GM18519 (cell line): ENCODE measurements at regions not wholly inside any gene's neighbourhood (a gene's known extent, or its start where the extent isn't known, plus 50 kb on each side); places are given as distances from the start of the nearest gene placed in this dataset.
"Not testable (repeated sequence)": the region's sequence is repeated elsewhere in the genome, so short reads cannot be mapped to it uniquely, and the experiment has no call there.

ENCODE experiments used
- ATAC-seq: cut with Tn5 transposase; IDR thresholded peaks from one replicate; pipeline ENCODE4 v1.9.1; 2021; ENCODE audit warnings: mild to moderate bottlenecking, moderate library complexity; ENCODE audit not compliant: unreplicated experiment, low FRiP score

DNA sequence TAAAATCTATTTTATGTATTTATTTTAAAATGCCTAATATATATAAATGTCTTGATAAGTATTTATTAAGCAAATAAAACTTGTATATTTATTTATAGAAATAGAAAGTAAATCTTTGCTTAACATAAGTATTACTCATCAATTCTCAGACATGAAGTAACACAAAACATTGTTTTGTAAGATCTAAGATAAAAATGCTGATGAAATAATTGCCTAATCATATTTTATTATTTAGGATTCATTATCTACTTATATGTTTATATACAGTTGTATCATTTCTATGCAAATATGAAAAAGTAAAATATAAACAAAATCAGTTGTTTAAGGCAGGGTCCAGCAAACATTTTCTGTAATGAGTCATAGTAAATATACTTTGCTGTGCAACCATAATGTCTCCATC lies 507.8 kb upstream of the CNTN5 start:
- no peak for ATAC-seq

DNA sequence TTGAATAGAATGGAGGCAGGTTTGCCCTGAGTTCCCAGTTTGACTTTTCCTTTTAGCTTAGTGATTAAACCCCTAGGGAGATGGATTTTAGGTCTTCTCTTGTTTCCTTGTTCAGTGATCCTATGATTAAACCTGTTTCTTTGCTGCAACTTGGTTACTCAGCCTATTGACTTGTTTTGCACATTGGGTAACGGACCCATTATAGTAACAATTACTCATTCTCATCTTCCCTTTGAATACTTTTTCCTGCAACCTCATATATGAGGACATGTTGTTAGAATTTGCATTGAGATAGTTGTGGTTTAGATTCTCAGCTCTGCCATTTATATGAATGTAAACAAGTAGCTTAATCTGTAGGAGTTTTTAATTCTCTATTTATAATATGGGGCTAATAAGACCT lies 489.2 kb upstream of the CNTN5 start:
- no peak for ATAC-seq

DNA sequence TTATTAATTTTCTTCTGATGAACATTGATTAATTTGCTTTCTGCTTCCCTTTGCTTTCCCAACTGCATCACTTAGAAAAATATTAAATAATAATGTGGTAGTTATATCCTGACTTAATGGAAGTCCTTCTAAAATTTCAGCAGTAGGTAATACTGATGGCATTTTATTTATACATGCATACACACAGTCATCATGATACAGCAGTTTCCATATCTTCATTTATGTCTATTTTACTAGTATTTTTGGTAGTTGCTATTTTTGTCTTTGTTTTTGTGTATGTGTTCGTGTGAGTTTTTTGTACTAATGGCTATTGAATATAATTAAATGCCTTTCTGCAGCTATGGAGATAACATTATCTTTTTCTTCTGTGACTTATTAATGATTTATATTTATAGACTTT lies 484.7 kb upstream of the CNTN5 start:
- ATAC-seq, result no peak

DNA sequence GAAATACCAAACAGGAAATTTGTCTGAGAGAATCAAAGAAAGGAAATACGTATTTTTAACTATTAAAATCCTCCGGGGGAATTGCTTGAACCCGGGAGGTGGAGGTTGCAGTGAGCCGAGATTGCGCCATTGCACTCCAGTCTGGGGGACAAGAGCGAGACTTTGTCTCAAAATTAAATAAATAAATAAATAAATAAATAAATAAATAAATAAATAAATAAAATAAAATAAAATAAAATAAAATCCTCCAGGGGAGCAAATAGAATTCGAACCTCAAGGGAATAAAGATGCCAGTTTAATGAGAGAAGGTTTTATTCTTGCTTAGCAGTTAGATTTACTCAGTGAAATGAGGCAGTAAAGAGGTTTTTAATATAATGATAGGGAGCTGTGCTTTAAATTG lies 482.4 kb upstream of the CNTN5 start:
- not testable (repeated sequence) for ATAC-seq

DNA sequence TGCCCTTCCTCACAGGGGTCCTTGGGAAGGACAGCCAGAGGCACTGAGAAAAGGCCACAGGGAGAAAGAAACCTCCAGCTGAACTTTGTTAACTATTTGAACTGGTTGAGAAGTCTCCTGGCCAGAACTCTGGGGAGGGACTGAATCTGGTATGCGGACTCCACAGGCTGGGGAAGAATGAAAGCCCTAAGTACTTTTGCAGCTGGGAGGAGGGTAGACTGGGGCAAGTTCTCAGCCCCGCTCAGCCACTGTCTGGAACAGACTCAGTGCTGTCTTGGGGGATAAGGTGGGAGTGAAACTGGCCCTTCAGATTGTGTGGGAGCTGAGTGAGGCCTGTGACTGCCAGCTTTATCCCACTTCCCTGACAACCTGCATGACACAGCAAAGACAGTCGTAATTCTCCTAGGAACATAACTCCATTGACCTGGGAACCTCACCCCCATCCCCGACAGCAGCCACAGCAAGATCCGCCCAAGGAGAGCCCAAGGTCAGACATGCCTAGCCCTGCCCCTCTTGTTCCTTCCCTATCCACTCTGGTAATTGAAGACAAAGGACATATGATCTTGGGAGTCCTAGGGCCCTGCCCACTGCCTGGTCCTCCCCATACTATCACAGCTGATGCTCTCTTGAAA lies 475.1 kb upstream of the CNTN5 start:
- ATAC-seq, result no peak

DNA sequence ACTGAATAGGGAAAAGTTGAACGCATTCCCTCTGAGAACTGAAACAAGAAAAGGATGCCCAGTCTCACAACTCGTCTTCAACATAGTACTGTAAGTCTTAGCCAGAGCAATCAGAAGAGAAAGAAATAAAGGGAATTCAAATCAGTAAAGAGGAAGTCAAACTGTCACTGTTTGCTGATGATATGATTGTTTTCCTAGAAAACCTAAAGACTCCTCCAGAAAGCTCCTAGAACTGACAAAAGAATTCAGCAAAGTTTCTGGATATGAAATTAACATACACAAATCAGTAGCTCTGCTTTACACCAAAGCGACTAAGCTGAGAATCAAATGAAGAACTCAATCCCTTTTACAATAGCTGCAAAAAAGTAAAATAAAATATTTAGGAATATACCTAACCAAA lies 471.2 kb upstream of the CNTN5 start:
- no peak for ATAC-seq

DNA sequence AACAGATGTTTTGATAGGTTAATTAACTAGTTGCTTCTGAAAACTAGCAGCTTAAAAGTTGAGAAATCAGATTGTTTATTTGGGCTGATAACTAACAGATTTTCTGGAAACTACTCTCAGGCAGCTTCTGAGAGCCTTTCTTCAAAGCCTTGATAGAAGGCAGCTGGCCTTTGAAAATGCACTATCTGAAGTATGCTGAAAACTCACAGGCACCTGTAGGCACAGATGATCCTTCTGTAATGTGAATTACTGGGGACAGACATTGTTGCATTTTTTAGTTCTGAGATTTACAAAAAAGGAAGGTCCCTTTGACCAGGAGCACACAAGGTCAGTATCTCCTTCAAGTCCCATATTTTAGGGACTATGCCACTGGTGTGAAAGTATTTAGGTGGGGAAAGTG lies 460.8 kb upstream of the CNTN5 start:
- ATAC-seq, result no peak

DNA sequence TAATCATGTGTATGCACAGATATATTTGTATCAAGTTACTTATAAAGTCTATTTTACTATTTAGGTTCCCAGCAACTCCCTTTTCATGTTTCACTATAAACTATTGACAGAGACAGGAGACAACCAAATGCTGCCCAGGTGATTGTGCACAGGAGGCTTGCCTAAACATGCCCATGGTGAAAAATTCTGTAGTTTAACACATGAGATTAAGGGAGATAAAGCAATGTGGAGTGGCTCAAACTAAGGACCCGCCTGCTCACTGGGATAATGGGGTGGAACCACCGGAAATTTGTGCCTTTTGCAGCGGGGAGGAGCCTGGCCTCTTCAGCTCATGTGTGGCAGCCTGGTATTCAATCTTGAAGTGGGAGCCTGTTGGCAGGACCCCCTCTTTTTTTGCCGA lies 459.5 kb upstream of the CNTN5 start:
- ATAC-seq, result no peak

DNA sequence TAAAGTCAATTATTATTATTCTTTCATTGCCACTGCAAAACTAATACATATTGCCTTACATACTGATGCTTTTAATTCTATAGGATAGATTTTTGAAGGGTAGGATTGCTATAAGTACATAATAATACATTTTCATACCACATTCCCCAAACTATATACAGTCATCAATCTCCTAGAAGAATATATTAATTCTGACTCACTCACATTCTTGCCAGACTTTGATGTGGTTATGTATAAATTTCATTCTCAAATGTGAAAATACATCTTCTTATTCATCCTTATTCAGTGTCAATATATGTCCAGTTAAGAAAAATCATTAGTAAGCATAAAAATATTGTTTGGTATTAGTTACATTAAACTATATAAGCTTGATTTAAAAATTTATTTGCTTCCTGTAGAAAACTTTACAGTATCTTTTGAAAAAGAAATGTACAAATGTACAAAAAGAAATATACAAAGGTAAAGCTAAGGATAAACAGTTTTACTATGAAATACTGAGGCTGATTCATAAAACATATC lies 458.8 kb upstream of the CNTN5 start:
- no peak for ATAC-seq

DNA sequence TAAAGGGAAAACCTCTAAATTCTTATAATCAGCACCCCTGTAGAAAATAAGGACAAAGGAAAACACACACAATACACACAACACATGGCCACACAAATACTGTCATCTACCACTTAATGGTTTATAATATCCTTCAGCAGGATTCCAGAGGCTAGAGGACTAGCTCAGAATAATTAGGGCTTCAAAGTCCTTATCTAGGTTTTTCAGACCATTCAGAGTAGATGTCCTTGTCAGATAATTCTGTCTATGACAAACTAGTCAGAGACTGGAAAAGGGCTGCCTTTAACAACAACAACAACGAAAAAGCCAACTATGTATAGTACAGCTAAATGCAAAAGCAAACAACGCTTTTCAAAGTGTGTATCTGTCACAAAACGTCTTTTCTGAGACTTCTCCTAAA lies 456.5 kb upstream of the CNTN5 start:
- no peak for ATAC-seq

DNA sequence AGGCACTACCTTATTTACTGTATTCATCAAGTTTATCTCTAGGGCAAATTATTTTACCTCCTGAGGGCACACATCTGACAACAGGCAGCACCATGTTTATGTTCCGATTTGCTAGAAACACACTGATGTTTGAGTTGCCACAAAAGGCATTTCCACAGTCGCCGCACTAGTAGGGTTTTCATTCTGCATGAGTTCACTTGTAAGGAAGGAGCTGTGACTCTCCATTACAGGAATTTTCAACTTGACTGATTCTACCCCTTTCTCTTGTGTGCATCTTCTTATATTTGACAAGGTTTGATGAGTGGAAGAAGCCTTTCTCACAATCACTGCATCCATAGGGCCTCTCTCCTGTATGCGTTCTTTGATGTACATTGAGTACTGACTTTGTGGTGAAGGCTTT lies 455.9 kb upstream of the CNTN5 start:
- ATAC-seq, result no peak

DNA sequence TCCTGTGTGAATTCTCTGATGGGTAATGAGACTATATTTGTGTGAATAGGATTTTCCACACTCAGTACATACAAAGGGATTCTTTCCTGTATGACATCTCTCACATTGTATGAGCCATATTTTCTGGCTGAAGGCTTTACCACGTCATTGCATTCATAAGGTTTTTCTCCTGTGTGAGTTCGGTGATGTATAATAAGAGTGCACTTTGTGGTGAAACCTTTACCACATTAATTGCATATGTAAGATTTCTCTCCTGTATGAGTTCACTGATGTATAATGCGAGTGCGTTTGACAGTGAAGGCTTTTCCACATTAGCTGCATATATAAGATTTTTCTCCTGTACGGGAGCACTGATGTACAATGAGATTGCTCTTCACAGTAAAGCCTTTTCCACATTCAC lies 455.4 kb upstream of the CNTN5 start:
- no peak for ATAC-seq

DNA sequence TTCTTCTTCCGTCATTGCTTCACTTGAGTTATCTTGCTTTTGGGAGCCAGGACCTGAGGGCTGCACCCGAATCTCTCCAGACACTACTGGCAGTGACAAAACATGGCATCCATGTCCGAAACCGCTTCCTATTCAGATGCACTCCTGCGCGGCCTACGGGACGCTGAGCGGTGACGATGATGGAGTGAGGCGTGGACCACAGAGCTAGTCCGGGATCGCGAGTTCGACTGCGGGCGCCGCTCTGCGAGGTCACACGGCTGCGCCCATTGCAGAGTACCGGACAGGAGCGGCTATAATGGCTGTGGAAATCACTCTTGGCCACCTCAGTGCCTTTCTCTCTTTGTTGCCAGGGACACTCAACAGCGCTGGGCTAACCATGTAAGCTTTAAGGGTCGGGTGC lies 453.8 kb upstream of the CNTN5 start:
- ATAC-seq, result no peak

DNA sequence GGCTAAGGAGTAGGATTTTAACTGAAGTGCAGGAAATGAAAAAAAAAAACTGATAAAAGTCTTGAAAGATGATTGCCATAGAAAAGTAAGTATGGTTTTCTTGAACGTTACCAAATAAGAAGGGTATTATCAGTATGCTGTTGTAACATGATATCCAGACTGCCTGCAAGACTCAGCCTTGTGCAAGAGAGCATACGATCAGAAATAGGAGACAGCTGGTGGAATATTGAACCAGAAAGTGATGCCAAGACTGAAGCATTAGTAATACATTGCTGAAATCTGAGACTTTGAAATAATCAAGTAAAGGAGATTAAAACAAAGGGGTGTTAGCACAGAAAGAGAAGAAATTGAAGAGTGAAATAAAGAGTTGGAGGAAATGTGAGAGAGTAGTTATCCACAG lies 452.7 kb upstream of the CNTN5 start:
- no peak for ATAC-seq

DNA sequence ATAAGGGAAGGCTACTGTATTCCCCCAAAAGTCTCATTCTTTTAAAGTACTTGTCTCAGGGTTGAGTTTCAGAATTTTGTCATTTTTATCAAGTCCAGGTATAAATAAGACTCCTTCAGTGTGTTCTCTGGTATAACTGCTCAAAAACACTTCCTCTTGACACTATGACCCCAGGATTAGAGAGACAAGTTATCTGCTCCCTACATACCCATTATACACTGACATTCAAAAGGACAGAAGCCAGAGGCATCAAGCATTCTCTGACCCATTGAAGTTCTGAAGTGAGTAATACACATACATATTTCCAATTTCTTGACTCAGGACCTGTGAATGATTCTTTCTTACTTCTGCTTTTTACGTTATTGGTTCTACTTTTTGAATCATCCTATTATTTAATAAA lies 447.8 kb upstream of the CNTN5 start:
- no peak for ATAC-seq

DNA sequence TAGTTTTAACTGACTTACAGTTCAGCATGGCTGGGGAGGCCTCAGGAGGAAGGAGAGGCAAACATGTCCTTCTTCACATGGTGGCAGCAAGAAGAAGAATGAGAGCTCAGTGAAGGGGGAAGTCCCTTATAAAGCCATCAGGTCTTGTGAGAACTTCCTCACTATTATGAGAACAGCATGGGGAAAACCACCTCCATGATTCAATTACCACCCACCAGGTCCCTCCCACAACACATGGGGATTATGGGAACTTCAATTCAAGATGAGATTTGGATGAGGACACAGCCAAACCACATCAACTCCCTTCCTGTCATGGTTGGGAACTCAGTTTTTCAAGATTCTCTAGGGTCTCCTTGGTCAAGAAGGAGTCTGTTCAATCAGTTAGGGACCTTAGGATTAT lies 432.9 kb upstream of the CNTN5 start:
- ATAC-seq, result no peak

DNA sequence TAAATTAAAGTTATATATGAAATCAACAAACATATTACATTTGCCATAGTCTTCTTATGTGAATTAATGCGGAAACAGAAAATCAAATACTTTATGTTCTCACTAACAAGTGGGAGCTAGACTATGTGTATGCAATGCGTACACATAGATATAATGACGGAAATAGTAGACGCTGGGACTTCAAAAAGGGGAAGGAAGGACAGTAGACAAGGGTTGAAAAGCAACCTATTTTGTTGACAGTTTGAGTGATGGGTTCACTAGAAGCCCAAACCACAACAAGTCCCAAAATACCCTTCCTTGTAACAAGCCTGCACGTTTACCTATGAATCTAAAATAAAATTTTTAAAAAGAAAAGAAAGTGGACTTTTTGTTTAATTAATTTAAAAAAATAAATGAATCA lies 430.8 kb upstream of the CNTN5 start:
- no peak for ATAC-seq

DNA sequence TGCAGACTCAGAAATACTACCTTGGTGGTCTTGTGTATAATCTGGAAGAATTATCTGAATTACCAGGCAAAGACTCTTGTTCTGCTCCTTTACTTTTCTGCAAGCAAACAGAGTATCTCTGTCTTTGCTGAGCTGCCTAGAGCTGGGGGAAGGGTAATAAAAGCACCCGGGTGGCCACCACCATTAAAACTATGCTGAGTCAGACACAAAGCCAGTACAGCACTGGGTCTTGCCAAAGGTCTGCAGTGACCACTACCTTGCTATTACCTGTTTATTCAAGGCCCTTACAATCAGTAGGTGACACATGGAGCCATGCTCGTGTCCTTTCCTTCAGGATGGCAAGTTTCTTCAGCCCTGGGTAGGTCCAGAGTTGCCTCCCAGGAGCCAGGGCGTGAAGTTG lies 420.6 kb upstream of the CNTN5 start:
- ATAC-seq, result no peak

DNA sequence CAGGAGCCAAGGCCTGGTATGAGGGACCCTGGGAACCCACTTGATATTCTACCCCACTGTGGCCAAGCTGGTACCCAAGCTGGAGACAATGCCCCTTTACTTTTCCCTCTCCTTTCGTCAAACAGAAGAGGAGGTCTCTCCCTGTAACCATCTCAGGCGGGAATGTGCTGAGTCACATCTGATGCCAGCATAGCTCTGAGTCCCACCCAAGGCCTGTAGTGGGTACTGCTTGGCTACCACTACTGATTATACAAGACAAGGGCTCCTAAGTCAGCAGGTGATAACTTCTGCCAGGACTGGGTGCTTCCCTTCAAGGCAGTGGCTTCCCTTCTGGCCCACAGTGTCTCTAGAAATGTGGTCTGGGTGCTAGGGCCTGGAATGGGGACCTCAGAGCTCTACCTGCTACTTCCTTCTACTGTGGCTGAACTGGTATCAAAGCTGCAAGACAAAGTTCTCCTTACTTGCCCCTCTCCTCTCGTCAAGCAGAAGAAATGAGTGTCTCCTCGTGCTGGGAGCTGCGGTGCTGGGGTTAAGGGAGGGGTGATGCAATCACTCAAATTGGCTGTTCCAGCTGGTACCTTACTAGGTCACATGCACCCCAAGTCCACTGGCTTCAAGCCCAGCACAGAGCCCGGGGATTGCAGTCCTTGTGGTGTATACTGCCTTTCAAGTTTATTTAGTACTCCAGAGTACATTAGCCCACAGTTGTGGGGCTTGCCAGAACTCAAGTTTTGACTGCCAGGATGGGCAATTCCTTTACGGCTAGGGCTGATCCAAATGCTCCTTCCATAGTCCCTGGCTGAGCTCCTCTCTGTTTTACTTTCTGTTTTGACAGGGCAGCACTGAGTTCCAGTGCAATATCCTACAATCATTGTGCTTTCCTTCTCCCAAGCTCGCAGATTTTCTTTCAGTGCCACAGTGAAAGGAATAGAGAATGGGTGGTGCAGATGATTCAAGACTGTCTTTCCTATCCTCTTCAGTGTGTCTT lies 419.7 kb upstream of the CNTN5 start:
- ATAC-seq, result no peak

DNA sequence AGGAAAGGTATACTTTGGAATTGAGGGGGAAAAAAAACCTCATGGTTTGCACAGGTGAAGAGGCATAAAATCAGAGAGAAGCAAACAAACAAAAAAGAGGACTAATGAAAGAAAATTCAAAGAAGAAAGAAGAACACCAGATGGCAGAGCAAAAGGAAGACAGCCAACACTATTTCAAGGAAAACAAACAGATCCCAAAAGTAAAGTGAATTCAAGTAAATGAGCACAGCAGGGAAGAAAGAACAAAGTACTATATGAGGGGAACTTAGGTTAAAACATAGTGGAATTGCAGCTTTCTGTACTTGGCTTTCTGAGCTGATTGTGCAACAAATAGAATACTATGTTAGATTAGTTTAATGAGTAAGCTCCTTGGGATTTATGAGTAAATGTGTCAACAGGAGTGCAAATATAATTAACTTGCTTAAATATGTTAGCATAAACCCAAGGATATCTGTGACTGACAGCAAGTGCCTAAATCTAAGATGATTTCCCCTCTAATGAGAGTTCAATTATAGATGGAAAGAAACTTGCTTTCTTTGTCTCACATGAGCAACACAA lies 404.6 kb upstream of the CNTN5 start:
- no peak for ATAC-seq

DNA sequence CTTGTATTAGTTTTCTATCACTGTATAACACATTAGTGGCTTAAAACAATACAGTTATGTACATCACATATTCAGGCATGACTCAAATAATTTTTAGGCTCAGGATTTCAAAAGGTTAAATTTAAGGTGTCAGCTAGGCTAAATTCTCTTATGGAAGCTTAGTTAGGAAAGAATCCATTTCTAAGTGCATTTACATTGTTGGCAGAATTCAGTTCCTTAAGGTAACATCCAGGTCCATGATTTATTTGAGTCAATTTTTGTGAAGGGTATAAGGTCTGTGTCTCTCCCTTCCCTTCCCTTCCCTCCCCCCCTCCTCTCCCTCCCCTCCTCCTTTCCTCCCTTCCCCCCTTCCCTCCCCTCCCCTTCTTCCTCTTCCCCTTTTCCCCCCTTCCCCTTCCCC lies 399.0 kb upstream of the CNTN5 start:
- no peak for ATAC-seq

DNA sequence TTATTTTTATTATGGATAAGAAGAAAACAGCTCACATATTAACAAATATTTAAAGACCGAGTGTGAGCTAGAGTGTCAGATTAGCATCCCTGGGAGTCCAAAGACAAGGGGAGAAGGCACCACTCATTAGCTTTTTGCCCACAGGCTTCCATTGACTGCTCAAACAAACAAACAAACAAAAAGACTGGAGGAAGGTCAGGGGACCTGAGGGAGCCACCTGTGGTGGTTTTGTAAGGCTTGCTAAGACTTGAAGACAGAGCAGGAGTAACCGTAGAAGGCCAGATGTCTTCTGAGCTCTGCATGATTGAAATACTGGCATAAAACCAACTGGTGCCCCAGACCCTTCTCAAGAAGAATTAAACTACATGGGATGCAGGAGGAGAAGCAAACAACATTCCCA lies 395.2 kb upstream of the CNTN5 start:
- no peak for ATAC-seq
